ENCODE measurements at regions not wholly inside any gene's neighbourhood (a gene's known extent, or its start where the extent isn't known, plus 50 kb on each side); places are given as distances from the start of the nearest gene placed in this dataset.

GRCh38 chr21:16283516-16283915, 553.7 kb downstream of the USP25 start:
- H3K4me3 ChIP-seq (ENCODE audit: low read length): no peak overlapping the region
- H3K36me3 ChIP-seq (ENCODE audit: control insufficient read depth, low read depth, low read length): no peaks in the 10 kb centered on the region
- H3K9ac ChIP-seq (ENCODE audit: low read length): no peak overlapping the region
- H3K27ac ChIP-seq (ENCODE audit: low read length): no peak overlapping the region
- H3K9me3 ChIP-seq (ENCODE audit: control insufficient read depth, low read depth, low read length): no peaks in the 10 kb centered on the region
- H3K27me3 ChIP-seq (ENCODE audit: control insufficient read depth, insufficient read depth, low read length): no peaks in the 10 kb centered on the region
- H3K4me1 ChIP-seq (ENCODE audit: control insufficient read depth, low read depth, low read length): peaks cover 56% of the 10 kb centered on the region

- H3K9me3 ChIP-seq (ENCODE audit: control insufficient read depth, low read depth, low read length): no peaks in the 10 kb centered on the region
- H3K27ac ChIP-seq (ENCODE audit: low read length): no peak overlapping the region
- no peaks in the 10 kb centered on the region for H3K27me3 ChIP-seq (ENCODE audit: control insufficient read depth, insufficient read depth, low read length)
- H3K36me3 ChIP-seq (ENCODE audit: control insufficient read depth, low read depth, low read length): no peaks in the 10 kb centered on the region
- H3K4me1 ChIP-seq (ENCODE audit: control insufficient read depth, low read depth, low read length): peaks cover 42% of the 10 kb centered on the region
- H3K9ac ChIP-seq (ENCODE audit: low read length): no peak overlapping the region
- H3K4me3 ChIP-seq (ENCODE audit: low read length): no peak overlapping the region
Measured at GRCh38 chr21:16285605-16286126, 555.9 kb downstream of the USP25 start.

- Histone ChIP-seq H3K4me1 (ENCODE audit: control insufficient read depth, low read depth, low read length) (peaks cover 28% of the 10 kb centered on the region), H3K9ac (ENCODE audit: low read length) (no peak overlapping the region), H3K27ac (ENCODE audit: low read length) (no peak overlapping the region), H3K36me3 (ENCODE audit: control insufficient read depth, low read depth, low read length) (no peaks in the 10 kb centered on the region), H3K9me3 (ENCODE audit: control insufficient read depth, low read depth, low read length) (no peaks in the 10 kb centered on the region), H3K27me3 (ENCODE audit: control insufficient read depth, insufficient read depth, low read length) (no peaks in the 10 kb centered on the region), H3K4me3 (ENCODE audit: low read length) (no peak overlapping the region)
Measured at GRCh38 chr21:16287046-16287445, 557.3 kb downstream of the USP25 start.

- Histone ChIP-seq H3K27ac (ENCODE audit: low read length) (no peak overlapping the region), H3K9ac (ENCODE audit: low read length) (no peak overlapping the region)
Measured at GRCh38 chr21:16291296-16291695, 561.5 kb downstream of the USP25 start.

GRCh38 chr21:16294128-16294527, 564.3 kb downstream of the USP25 start:
- no peak overlapping the region for H3K4me3 ChIP-seq (ENCODE audit: low read length)
- no peak overlapping the region for H3K27ac ChIP-seq (ENCODE audit: low read length)
- no peak overlapping the region for H3K9ac ChIP-seq (ENCODE audit: low read length)
- no peaks in the 10 kb centered on the region for H3K9me3 ChIP-seq (ENCODE audit: control insufficient read depth, low read depth, low read length)
- no peaks in the 10 kb centered on the region for H3K27me3 ChIP-seq (ENCODE audit: control insufficient read depth, insufficient read depth, low read length)
- no peaks in the 10 kb centered on the region for H3K4me1 ChIP-seq (ENCODE audit: control insufficient read depth, low read depth, low read length)
- no peaks in the 10 kb centered on the region for H3K36me3 ChIP-seq (ENCODE audit: control insufficient read depth, low read depth, low read length)

More at GRCh38 chr21:16291296-16291695, 561.5 kb downstream of the USP25 start:
- Histone ChIP-seq H3K4me1 (ENCODE audit: control insufficient read depth, low read depth, low read length) (no peaks in the 10 kb centered on the region), H3K9me3 (ENCODE audit: control insufficient read depth, low read depth, low read length) (no peaks in the 10 kb centered on the region), H3K36me3 (ENCODE audit: control insufficient read depth, low read depth, low read length) (no peaks in the 10 kb centered on the region), H3K27me3 (ENCODE audit: control insufficient read depth, insufficient read depth, low read length) (no peaks in the 10 kb centered on the region), H3K4me3 (ENCODE audit: low read length) (no peak overlapping the region)

- Histone ChIP-seq H3K4me3 (ENCODE audit: low read length) (no peak overlapping the region), H3K9me3 (ENCODE audit: control insufficient read depth, low read depth, low read length) (no peaks in the 10 kb centered on the region), H3K9ac (ENCODE audit: low read length) (no peak overlapping the region), H3K27ac (ENCODE audit: low read length) (no peak overlapping the region), H3K36me3 (ENCODE audit: control insufficient read depth, low read depth, low read length) (no peaks in the 10 kb centered on the region), H3K27me3 (ENCODE audit: control insufficient read depth, insufficient read depth, low read length) (no peaks in the 10 kb centered on the region), H3K4me1 (ENCODE audit: control insufficient read depth, low read depth, low read length) (peaks cover 6% of the 10 kb centered on the region)
Measured at GRCh38 chr21:16302851-16303282, 573.1 kb downstream of the USP25 start.

- H3K9ac ChIP-seq (ENCODE audit: low read length): no peak overlapping the region
- H3K4me1 ChIP-seq (ENCODE audit: control insufficient read depth, low read depth, low read length): peaks cover 6% of the 10 kb centered on the region
- no peak overlapping the region for H3K4me3 ChIP-seq (ENCODE audit: low read length)
- H3K36me3 ChIP-seq (ENCODE audit: control insufficient read depth, low read depth, low read length): no peaks in the 10 kb centered on the region
- no peaks in the 10 kb centered on the region for H3K9me3 ChIP-seq (ENCODE audit: control insufficient read depth, low read depth, low read length)
- no peak overlapping the region for H3K27ac ChIP-seq (ENCODE audit: low read length)
- no peaks in the 10 kb centered on the region for H3K27me3 ChIP-seq (ENCODE audit: control insufficient read depth, insufficient read depth, low read length)
Measured at GRCh38 chr21:16304174-16305095, 574.7 kb downstream of the USP25 start.

- Histone ChIP-seq H3K27me3 (ENCODE audit: control insufficient read depth, insufficient read depth, low read length) (no peaks in the 10 kb centered on the region), H3K4me1 (ENCODE audit: control insufficient read depth, low read depth, low read length) (peaks cover 6% of the 10 kb centered on the region), H3K36me3 (ENCODE audit: control insufficient read depth, low read depth, low read length) (no peaks in the 10 kb centered on the region), H3K9ac (ENCODE audit: low read length) (no peak overlapping the region), H3K4me3 (ENCODE audit: low read length) (no peak overlapping the region), H3K9me3 (ENCODE audit: control insufficient read depth, low read depth, low read length) (no peaks in the 10 kb centered on the region), H3K27ac (ENCODE audit: low read length) (no peak overlapping the region)
Measured at GRCh38 chr21:16305686-16306085, 575.9 kb downstream of the USP25 start.

GRCh38 chr21:16307256-16307655, 577.5 kb downstream of the USP25 start:
- no peak overlapping the region for H3K27ac ChIP-seq (ENCODE audit: low read length)
- H3K4me3 ChIP-seq (ENCODE audit: low read length): no peak overlapping the region

GRCh38 chr21:16308269-16308668, 578.5 kb downstream of the USP25 start:
- H3K27me3 ChIP-seq (ENCODE audit: control insufficient read depth, insufficient read depth, low read length): no peaks in the 10 kb centered on the region
- H3K9ac ChIP-seq (ENCODE audit: low read length): no peak overlapping the region
- no peaks in the 10 kb centered on the region for H3K36me3 ChIP-seq (ENCODE audit: control insufficient read depth, low read depth, low read length)
- H3K4me3 ChIP-seq (ENCODE audit: low read length): no peak overlapping the region
- no peak overlapping the region for H3K27ac ChIP-seq (ENCODE audit: low read length)
- peaks cover 6% of the 10 kb centered on the region for H3K4me1 ChIP-seq (ENCODE audit: control insufficient read depth, low read depth, low read length)
- no peaks in the 10 kb centered on the region for H3K9me3 ChIP-seq (ENCODE audit: control insufficient read depth, low read depth, low read length)

More at GRCh38 chr21:16307256-16307655, 577.5 kb downstream of the USP25 start:
- Histone ChIP-seq H3K9me3 (ENCODE audit: control insufficient read depth, low read depth, low read length) (no peaks in the 10 kb centered on the region), H3K27me3 (ENCODE audit: control insufficient read depth, insufficient read depth, low read length) (no peaks in the 10 kb centered on the region), H3K9ac (ENCODE audit: low read length) (no peak overlapping the region), H3K4me1 (ENCODE audit: control insufficient read depth, low read depth, low read length) (peaks cover 6% of the 10 kb centered on the region), H3K36me3 (ENCODE audit: control insufficient read depth, low read depth, low read length) (no peaks in the 10 kb centered on the region)

- H3K9ac ChIP-seq (ENCODE audit: low read length): no peak overlapping the region
Measured at GRCh38 chr21:16309250-16309971, 579.6 kb downstream of the USP25 start.

More at GRCh38 chr21:16309250-16309971, 579.6 kb downstream of the USP25 start:
- Histone ChIP-seq H3K9me3 (ENCODE audit: control insufficient read depth, low read depth, low read length) (no peaks in the 10 kb centered on the region), H3K27me3 (ENCODE audit: control insufficient read depth, insufficient read depth, low read length) (no peaks in the 10 kb centered on the region), H3K4me1 (ENCODE audit: control insufficient read depth, low read depth, low read length) (peaks cover 6% of the 10 kb centered on the region), H3K27ac (ENCODE audit: low read length) (no peak overlapping the region), H3K4me3 (ENCODE audit: low read length) (no peak overlapping the region), H3K36me3 (ENCODE audit: control insufficient read depth, low read depth, low read length) (no peaks in the 10 kb centered on the region)

Data from iPS-18a (cell line).